ENCODE measurements at regions not wholly inside any gene's neighbourhood (a gene's known extent, or its start where the extent isn't known, plus 50 kb on each side); places are given as distances from the start of the nearest gene placed in this dataset.
A peak's percentile ranks its signal among the peaks of the same experiment; 100 is the strongest.

GRCh38 chr1:95311762-95312161 lies 77.8 kb downstream of the RWDD3 start:
- TF ChIP-seq, protein P1, sequence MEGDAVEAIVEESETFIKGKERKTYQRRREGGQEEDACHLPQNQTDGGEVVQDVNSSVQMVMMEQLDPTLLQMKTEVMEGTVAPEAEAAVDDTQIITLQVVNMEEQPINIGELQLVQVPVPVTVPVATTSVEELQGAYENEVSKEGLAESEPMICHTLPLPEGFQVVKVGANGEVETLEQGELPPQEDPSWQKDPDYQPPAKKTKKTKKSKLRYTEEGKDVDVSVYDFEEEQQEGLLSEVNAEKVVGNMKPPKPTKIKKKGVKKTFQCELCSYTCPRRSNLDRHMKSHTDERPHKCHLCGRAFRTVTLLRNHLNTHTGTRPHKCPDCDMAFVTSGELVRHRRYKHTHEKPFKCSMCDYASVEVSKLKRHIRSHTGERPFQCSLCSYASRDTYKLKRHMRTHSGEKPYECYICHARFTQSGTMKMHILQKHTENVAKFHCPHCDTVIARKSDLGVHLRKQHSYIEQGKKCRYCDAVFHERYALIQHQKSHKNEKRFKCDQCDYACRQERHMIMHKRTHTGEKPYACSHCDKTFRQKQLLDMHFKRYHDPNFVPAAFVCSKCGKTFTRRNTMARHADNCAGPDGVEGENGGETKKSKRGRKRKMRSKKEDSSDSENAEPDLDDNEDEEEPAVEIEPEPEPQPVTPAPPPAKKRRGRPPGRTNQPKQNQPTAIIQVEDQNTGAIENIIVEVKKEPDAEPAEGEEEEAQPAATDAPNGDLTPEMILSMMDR (conservative IDR thresholded peaks at IDR 0.05; ENCODE audit: control insufficient read depth, insufficient read depth, low read depth, low read length), result no peak
- no peak for DNase-seq (ENCODE audit: low read depth)
- H3K4me3 ChIP-seq (ENCODE audit: control insufficient read depth, low read depth, low read length), result no peak overlapping the region

- no peak overlapping the region for H3K4me3 ChIP-seq (ENCODE audit: control insufficient read depth, low read depth, low read length)
- TF ChIP-seq, protein P1 (conservative IDR thresholded peaks at IDR 0.05; ENCODE audit: control insufficient read depth, insufficient read depth, low read depth, low read length), result no peak
- DNase-seq (ENCODE audit: low read depth), result no peak
Observed at GRCh38 chr1:95312181-95312580, 78.2 kb downstream of the RWDD3 start.

DNA sequence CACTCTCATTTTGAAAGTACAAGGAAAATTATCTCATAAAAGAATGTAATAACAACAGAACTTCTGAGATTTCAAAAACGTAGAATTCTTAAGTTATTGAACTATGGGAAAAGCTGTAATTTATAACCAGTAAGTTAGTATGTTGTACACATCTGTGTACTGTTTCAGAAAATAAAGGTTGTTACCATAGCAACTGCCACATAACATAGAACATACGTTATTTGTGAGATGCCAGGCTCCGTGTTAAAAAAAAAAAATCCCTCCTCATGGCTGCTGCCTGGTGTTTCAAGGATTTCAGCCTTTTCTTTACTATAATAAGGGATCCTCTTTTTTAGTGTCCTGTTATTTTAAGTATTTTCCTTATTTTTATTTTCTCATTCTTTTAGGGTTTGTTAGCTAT lies 79.5 kb downstream of the RWDD3 start:
- no peak for DNase-seq (ENCODE audit: low read depth)
- TF ChIP-seq, protein P1 (conservative IDR thresholded peaks at IDR 0.05; ENCODE audit: control insufficient read depth, insufficient read depth, low read depth, low read length), result no peak
- no peak overlapping the region for H3K4me3 ChIP-seq (ENCODE audit: control insufficient read depth, low read depth, low read length)

- TF ChIP-seq, protein P1 (conservative IDR thresholded peaks at IDR 0.05; ENCODE audit: control insufficient read depth, insufficient read depth, low read depth, low read length), result no peak
- DNase-seq (ENCODE audit: low read depth), result no peak
- H3K4me3 ChIP-seq (ENCODE audit: control insufficient read depth, low read depth, low read length), result no peak overlapping the region
Observed at GRCh38 chr1:95321531-95321930, 87.5 kb downstream of the RWDD3 start.

- TF ChIP-seq, protein P1 (conservative IDR thresholded peaks at IDR 0.05; ENCODE audit: control insufficient read depth, insufficient read depth, low read depth, low read length), result no peak
- DNase-seq (ENCODE audit: low read depth), result peak; percentile 31
- no peak overlapping the region for H3K4me3 ChIP-seq (ENCODE audit: control insufficient read depth, low read depth, low read length)
Observed at GRCh38 chr1:95323123-95323522, 89.1 kb downstream of the RWDD3 start.

- DNase-seq (ENCODE audit: low read depth), result no peak
- TF ChIP-seq, protein P1 (conservative IDR thresholded peaks at IDR 0.05; ENCODE audit: control insufficient read depth, insufficient read depth, low read depth, low read length), result no peak
- no peak overlapping the region for H3K4me3 ChIP-seq (ENCODE audit: control insufficient read depth, low read depth, low read length)
Observed at GRCh38 chr1:95325349-95325748, 91.3 kb downstream of the RWDD3 start.

DNA sequence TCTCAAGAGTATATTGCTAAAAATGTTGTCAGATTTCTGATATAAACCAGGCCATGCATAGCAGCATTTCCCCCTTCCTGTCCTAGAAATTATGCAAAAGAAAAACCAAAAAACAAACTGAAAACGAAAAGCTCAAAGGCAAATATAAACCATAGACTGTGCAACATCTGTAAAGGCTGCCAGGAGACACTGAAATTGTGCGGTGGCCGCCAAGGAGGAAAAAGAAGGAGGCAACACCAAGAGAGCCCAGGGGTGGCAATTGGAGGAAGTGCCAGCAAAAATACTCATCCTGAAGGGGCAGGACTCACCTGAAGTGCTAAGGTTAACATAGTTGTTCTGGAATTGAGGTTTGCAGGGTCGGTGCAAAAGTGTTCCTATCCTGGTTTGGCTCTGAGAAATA lies 92.0 kb downstream of the RWDD3 start:
- no peak for DNase-seq (ENCODE audit: low read depth)
- TF ChIP-seq, protein P1 (conservative IDR thresholded peaks at IDR 0.05; ENCODE audit: control insufficient read depth, insufficient read depth, low read depth, low read length), result no peak
- no peak overlapping the region for H3K4me3 ChIP-seq (ENCODE audit: control insufficient read depth, low read depth, low read length)

Data from fibroblast of mammary gland (primary cell).